SJSA1 (cell line): ENCODE measurements at regions not wholly inside any gene's neighbourhood (a gene's known extent, or its start where the extent isn't known, plus 50 kb on each side); places are given as distances from the start of the nearest gene placed in this dataset.
"Not testable (repeated sequence)": the region's sequence is repeated elsewhere in the genome, so short reads cannot be mapped to it uniquely, and the experiment has no call there.

Experiments
- DNase-seq, 2 experiments: peaks; one replicate each; pipeline ENCODE4 v3.0.0-alpha.2; 2015 to 2020; ENCODE audit warnings: low spot score in 2 of 2, low read depth in 1 of 2
- H3K27ac ChIP-seq: fragments of 250-450 bp; sonication (Bioruptor Pico); 2 replicates; pipeline ENCODE4 v1.5.1; 2020; ENCODE audit warnings: mild to moderate bottlenecking, moderate library complexity
- H3K27me3 ChIP-seq: fragments of 250-450 bp; sonication (Bioruptor Pico); replicated peaks from 2 replicates; pipeline ENCODE4 v1.5.1; 2020; ENCODE audit warnings: mild to moderate bottlenecking, moderate library complexity
- H3K36me3 ChIP-seq: fragments of 250-450 bp; sonication (Bioruptor Pico); 2 replicates; pipeline ENCODE4 v1.5.1; 2020; ENCODE audit warnings: mild to moderate bottlenecking
- H3K4me1 ChIP-seq: fragments of 250-450 bp; sonication (Bioruptor Pico); replicated peaks from 2 replicates; pipeline ENCODE4 v1.6.1; 2021; ENCODE audit warnings: mild to moderate bottlenecking
- H3K4me3 ChIP-seq: fragments of 250-450 bp; sonication (Bioruptor Pico); 2 replicates; pipeline ENCODE4 v1.5.1; 2020; ENCODE audit warnings: mild to moderate bottlenecking
- H3K9me3 ChIP-seq: fragments of 250-450 bp; sonication (Bioruptor Pico); replicated peaks from 2 replicates; pipeline ENCODE4 v1.5.1; 2020; ENCODE audit warnings: mild to moderate bottlenecking

- Histone ChIP-seq H3K27ac (no peak overlapping the region), H3K36me3 (peaks cover 12% of the 10 kb centered on the region), H3K27me3 (no peaks in the 10 kb centered on the region), H3K4me1 (peaks cover 21% of the 10 kb centered on the region), H3K9me3 (peaks cover 4% of the 10 kb centered on the region), H3K4me3 (no peak overlapping the region)
- peak in 1 of 2 experiments; percentile 38 for DNase-seq
These were observed 1341.1 kb downstream of the BRD1 start for GRCh38 chr22:48486558-48486957.

DNA sequence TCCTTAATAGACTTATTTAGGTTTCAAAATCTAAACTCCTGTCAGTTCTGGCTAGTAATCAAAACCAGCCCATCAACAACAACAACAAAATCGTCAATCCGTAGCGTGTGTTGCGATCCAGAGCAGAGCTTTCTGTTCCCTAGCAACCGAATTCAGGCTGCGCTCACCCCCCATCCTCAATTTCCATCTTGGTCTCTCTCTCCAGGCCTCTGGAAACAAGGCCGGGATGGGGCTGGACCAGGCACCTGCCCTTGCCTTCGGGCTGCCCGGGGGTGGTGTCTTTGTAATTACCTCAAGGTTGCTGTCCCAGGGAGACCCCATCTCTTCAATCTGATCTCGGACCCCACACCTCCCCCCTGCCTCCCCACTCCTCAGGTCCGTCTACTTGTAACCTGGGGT is 1341.5 kb downstream of the BRD1 start:
- Histone ChIP-seq H3K4me1 (peaks cover 17% of the 10 kb centered on the region), H3K4me3 (no peak overlapping the region), H3K27me3 (no peaks in the 10 kb centered on the region), H3K9me3 (peaks cover 4% of the 10 kb centered on the region), H3K36me3 (peaks cover 8% of the 10 kb centered on the region), H3K27ac (no peak overlapping the region)
- DNase-seq, result peak in 1 of 2 experiments; percentile 38

DNA sequence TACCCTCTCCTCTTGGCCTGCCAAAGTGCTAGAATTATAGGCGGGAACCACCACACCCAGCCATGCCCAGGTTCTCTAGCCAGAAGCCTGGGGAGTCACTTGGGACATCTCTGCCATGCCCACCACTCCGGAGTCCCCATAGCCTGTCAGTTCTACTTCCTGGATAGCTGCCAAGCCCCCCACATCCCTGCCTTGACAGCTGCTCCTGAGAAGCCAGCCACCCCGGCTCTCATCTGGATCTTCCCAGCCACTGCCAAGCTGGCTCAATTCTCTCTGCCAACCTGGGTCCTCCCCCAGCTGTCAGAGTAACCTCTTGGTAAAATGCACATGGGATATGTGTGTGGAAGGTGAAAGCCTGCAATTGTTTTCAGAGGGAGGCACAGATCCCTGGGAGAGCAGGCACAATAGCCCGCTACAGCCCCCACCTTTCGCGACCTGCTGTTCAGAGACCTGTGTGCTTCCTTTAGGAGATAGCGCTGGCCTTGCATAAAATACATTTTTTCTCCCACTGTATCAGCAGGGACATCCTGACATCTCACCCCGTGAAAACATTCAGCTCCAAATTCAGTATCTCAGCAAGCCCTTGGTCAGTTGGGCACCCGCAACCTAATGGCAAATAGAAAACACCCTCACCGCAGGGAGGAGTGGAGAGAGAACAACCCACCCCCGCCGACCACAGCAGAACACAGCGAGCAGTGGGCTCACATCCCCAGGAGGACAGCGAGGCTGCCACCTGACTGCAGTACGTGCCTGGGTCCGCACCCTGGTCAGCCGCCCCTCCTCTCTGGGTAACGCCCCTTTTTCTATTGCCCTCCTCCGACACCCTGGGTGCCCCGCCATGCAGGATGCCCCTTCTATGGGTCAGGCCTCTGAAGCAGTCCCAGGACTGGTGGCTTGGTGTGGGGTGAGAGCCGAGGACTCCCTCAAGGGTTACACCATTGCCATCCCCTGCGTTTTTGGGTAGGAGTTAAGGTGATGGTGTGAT is 1342.2 kb downstream of the BRD1 start:
- peaks cover 4% of the 10 kb centered on the region for H3K9me3 ChIP-seq
- no peak overlapping the region for H3K27ac ChIP-seq
- peaks cover 19% of the 10 kb centered on the region for H3K4me1 ChIP-seq
- no peaks in the 10 kb centered on the region for H3K27me3 ChIP-seq
- DNase-seq, result peak in 1 of 2 experiments; percentile 39
- H3K4me3 ChIP-seq, result no peak overlapping the region
- H3K36me3 ChIP-seq, result peaks cover 8% of the 10 kb centered on the region

- peaks cover 19% of the 10 kb centered on the region for H3K4me1 ChIP-seq
- no peaks in the 10 kb centered on the region for H3K27me3 ChIP-seq
- no peaks in the 10 kb centered on the region for H3K9me3 ChIP-seq
- no peaks in the 10 kb centered on the region for H3K36me3 ChIP-seq
- peak in 1 of 2 experiments; percentile 31 for DNase-seq
- H3K27ac ChIP-seq, result no peak overlapping the region
- no peak overlapping the region for H3K4me3 ChIP-seq
These were observed 1343.7 kb downstream of the BRD1 start for GRCh38 chr22:48483764-48484528.

DNA sequence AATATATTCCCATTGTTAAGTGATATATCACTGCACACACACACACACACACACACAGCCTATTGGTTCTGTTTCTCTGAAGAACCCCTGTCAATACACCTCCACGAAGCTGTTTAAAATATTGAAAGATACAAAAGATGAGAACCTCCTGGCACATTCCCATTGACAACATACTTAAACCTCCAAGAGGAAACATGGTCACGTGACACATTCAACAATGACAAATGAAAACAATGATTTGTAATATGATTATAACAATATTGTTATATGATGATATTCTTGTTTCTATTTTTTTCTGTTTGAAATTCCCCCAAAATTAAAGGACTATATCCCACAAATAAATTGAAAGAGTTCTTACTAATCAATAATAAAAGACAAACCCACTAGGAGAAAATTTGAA is 1344.9 kb downstream of the BRD1 start:
- Histone ChIP-seq H3K36me3 (no peaks in the 10 kb centered on the region), H3K9me3 (no peaks in the 10 kb centered on the region), H3K4me3 (no peak overlapping the region), H3K27ac (no peak overlapping the region), H3K4me1 (peaks cover 8% of the 10 kb centered on the region), H3K27me3 (no peaks in the 10 kb centered on the region)
- no peak for DNase-seq

- H3K27ac ChIP-seq, H3K4me1 ChIP-seq, H3K4me3 ChIP-seq, H3K36me3 ChIP-seq, H3K9me3 ChIP-seq, H3K27me3 ChIP-seq: not testable (repeated sequence)
- peak in 1 of 2 experiments; percentile 9 for DNase-seq
These were observed 1345.5 kb downstream of the BRD1 start for GRCh38 chr22:48482198-48482597.

GRCh38 chr22:48481748-48482147 is 1345.9 kb downstream of the BRD1 start:
- Histone ChIP-seq H3K4me1 (peaks cover 8% of the 10 kb centered on the region), H3K4me3 (no peak overlapping the region), H3K9me3 (no peaks in the 10 kb centered on the region), H3K36me3 (no peaks in the 10 kb centered on the region), H3K27ac (no peak overlapping the region), H3K27me3 (no peaks in the 10 kb centered on the region)
- no peak for DNase-seq

- no peaks in the 10 kb centered on the region for H3K9me3 ChIP-seq
- no peaks in the 10 kb centered on the region for H3K36me3 ChIP-seq
These were observed 1349.0 kb downstream of the BRD1 start for GRCh38 chr22:48478529-48479265.

DNA sequence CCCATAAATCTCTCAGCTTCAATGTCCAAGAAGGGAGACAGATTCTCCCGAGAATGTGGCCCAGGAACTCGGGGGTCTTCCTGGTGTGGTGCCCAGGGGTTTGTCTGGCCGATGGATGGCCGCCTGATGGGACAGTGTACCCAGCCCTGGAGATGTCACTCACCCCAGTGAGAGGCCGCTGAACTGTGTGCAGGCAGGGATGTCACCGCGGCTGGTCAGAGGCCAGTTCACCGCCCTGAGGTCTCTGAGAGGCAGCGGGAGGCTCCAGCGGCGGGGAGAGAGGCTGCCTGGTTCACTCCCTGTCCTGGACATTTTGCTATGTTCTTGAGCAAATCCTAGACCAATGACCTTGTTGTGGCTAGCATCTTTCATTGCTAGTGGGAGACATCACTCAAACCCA is 1349.5 kb downstream of the BRD1 start:
- Histone ChIP-seq H3K4me1 (peaks cover 22% of the 10 kb centered on the region), H3K9me3 (no peaks in the 10 kb centered on the region)

More at GRCh38 chr22:48478529-48479265, 1349.0 kb downstream of the BRD1 start:
- Histone ChIP-seq H3K4me3 (no peak overlapping the region), H3K27me3 (no peaks in the 10 kb centered on the region), H3K4me1 (peaks cover 22% of the 10 kb centered on the region), H3K27ac (no peak overlapping the region)
- DNase-seq, result peak in 1 of 2 experiments; percentile 31

DNA sequence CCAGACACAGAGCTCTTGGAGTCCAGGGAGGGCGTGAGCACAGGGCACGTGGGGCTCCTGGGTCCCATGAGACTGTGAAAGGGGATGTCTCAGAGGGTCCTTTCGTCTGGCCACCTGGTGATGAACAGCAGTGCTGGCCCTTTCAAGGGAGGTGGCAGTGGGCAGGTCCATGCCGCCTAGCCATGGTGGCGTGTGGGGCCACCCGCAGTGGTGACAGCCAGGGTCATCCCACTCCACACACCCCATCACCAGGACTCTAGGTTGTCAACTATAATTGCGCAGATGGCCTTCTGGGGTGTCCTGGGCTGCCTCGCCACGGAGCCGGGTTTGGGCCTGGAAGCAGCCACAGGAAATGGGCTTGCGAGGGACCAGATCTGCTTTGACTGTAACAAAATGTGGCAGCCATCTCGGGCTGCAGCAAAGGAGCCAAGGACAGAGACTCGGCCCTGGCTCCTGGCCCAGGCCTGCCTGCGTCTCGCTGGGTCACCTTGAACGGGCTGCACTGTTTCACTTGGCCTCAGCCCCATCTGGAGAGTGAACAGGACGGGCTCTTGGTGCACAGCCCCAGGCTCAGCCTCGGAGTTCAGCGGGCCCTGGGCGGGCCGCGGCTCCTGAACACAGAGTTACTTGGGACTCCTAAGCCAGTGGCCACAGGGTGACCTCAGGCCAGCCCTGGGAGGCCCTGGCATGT is 1350.5 kb downstream of the BRD1 start:
- H3K36me3 ChIP-seq, result no peaks in the 10 kb centered on the region
- H3K4me3 ChIP-seq, result no peak overlapping the region
- no peaks in the 10 kb centered on the region for H3K27me3 ChIP-seq
- H3K27ac ChIP-seq, result no peak overlapping the region
- H3K9me3 ChIP-seq, result no peaks in the 10 kb centered on the region
- peak in 1 of 2 experiments; percentile 30 for DNase-seq
- H3K4me1 ChIP-seq, result peaks cover 22% of the 10 kb centered on the region

More for the DNA sequence above, 1349.5 kb downstream of the BRD1 start:
- H3K27me3 ChIP-seq, result no peaks in the 10 kb centered on the region
- no peak overlapping the region for H3K4me3 ChIP-seq
- H3K36me3 ChIP-seq, result no peaks in the 10 kb centered on the region
- peak in 1 of 2 experiments; percentile 33 for DNase-seq
- H3K27ac ChIP-seq, result no peak overlapping the region

GRCh38 chr22:48476577-48476976 is 1351.1 kb downstream of the BRD1 start:
- DNase-seq, result peak in 1 of 2 experiments; percentile 36
- Histone ChIP-seq H3K27me3 (no peaks in the 10 kb centered on the region), H3K4me1 (peaks cover 22% of the 10 kb centered on the region), H3K9me3 (no peaks in the 10 kb centered on the region), H3K4me3 (no peak overlapping the region), H3K36me3 (no peaks in the 10 kb centered on the region), H3K27ac (no peak overlapping the region)

GRCh38 chr22:48475661-48476345 is 1351.9 kb downstream of the BRD1 start:
- H3K27me3 ChIP-seq, result no peaks in the 10 kb centered on the region
- no peaks in the 10 kb centered on the region for H3K9me3 ChIP-seq

More at GRCh38 chr22:48475661-48476345, 1351.9 kb downstream of the BRD1 start:
- Histone ChIP-seq H3K36me3 (no peaks in the 10 kb centered on the region), H3K4me3 (no peak overlapping the region), H3K27ac (no peak overlapping the region), H3K4me1 (peaks cover 19% of the 10 kb centered on the region)
- DNase-seq, result peak in 1 of 2 experiments; percentile 31
